ENCODE measurements at regions not wholly inside any gene's neighbourhood (a gene's known extent, or its start where the extent isn't known, plus 50 kb on each side); places are given as distances from the start of the nearest gene placed in this dataset.

GRCh38 chr13:70708775-70709174 lies 600.5 kb upstream of the KLHL1 start:
- Histone ChIP-seq H3K9me2 (replicated peaks; ENCODE audit: low read depth, low read length) (no peaks in the 10 kb centered on the region), H3F3A (ENCODE audit: low read depth) (no peaks in the 10 kb centered on the region), H3K27me3 (ENCODE audit: insufficient read depth, low read length, poor library complexity, severe bottlenecking) (no peaks in the 10 kb centered on the region), H3K79me2 (ENCODE audit: insufficient read depth, low read length) (no peaks in the 10 kb centered on the region), H3K4me3 (ENCODE audit: low read length, poor library complexity, severe bottlenecking) (no peak overlapping the region), H4K20me1 (ENCODE audit: insufficient read depth, low read length, poor library complexity, severe bottlenecking) (no peaks in the 10 kb centered on the region), H3K4me2 (ENCODE audit: low read depth, low read length, poor library complexity, severe bottlenecking) (no peak overlapping the region), H3K9ac (ENCODE audit: low read depth, low read length, poor library complexity, severe bottlenecking) (no peak overlapping the region), H3K4me1 (ENCODE audit: insufficient read depth, low read length, poor library complexity, severe bottlenecking) (peaks cover 5% of the 10 kb centered on the region), H3K36me3 (ENCODE audit: insufficient read depth, low read length) (no peaks in the 10 kb centered on the region), H3K9me3 (ENCODE audit: insufficient read depth, low read depth, low read length) (no peaks in the 10 kb centered on the region), H2AFZ (ENCODE audit: low read length) (0 out of 2 replicates have a peak overlapping the region, but pooled peaks have one; percentile 53)
- no peak for TF ChIP-seq CTCF (conservative IDR thresholded peaks at IDR 0.05; ENCODE audit: low read length)
- no peak for TF ChIP-seq EZH2phosphoT487 (IDR thresholded peaks at IDR 0.05; ENCODE audit: borderline replicate concordance)

GRCh38 chr13:70703755-70704154 lies 595.5 kb upstream of the KLHL1 start:
- no peaks in the 10 kb centered on the region for H3K79me2 ChIP-seq (ENCODE audit: insufficient read depth, low read length)
- no peak overlapping the region for H3K4me3 ChIP-seq (ENCODE audit: low read length, poor library complexity, severe bottlenecking)
- no peaks in the 10 kb centered on the region for H3K36me3 ChIP-seq (ENCODE audit: insufficient read depth, low read length)
- TF ChIP-seq EZH2phosphoT487 (IDR thresholded peaks at IDR 0.05; ENCODE audit: borderline replicate concordance): no peak
- no peak for TF ChIP-seq CTCF (conservative IDR thresholded peaks at IDR 0.05; ENCODE audit: low read length)
- no peak overlapping the region for H3K4me2 ChIP-seq (ENCODE audit: low read depth, low read length, poor library complexity, severe bottlenecking)
- H3K4me1 ChIP-seq (ENCODE audit: insufficient read depth, low read length, poor library complexity, severe bottlenecking): no peaks in the 10 kb centered on the region
- no peaks in the 10 kb centered on the region for H3K9me2 ChIP-seq (replicated peaks; ENCODE audit: low read depth, low read length)
- H3K27me3 ChIP-seq (ENCODE audit: insufficient read depth, low read length, poor library complexity, severe bottlenecking): no peaks in the 10 kb centered on the region
- no peak overlapping the region for H3K9ac ChIP-seq (ENCODE audit: low read depth, low read length, poor library complexity, severe bottlenecking)
- no peaks in the 10 kb centered on the region for H4K20me1 ChIP-seq (ENCODE audit: insufficient read depth, low read length, poor library complexity, severe bottlenecking)
- H3K9me3 ChIP-seq (ENCODE audit: insufficient read depth, low read depth, low read length): no peaks in the 10 kb centered on the region
- no peaks in the 10 kb centered on the region for H3F3A ChIP-seq (ENCODE audit: low read depth)
- H2AFZ ChIP-seq (ENCODE audit: low read length): no peak overlapping the region

GRCh38 chr13:70694996-70695715 lies 586.9 kb upstream of the KLHL1 start:
- Histone ChIP-seq H3K9me3 (ENCODE audit: insufficient read depth, low read depth, low read length) (no peaks in the 10 kb centered on the region), H3F3A (ENCODE audit: low read depth) (no peaks in the 10 kb centered on the region), H3K4me1 (ENCODE audit: insufficient read depth, low read length, poor library complexity, severe bottlenecking) (no peaks in the 10 kb centered on the region), H3K4me2 (ENCODE audit: low read depth, low read length, poor library complexity, severe bottlenecking) (no peak overlapping the region), H2AFZ (ENCODE audit: low read length) (no peak overlapping the region), H4K20me1 (ENCODE audit: insufficient read depth, low read length, poor library complexity, severe bottlenecking) (no peaks in the 10 kb centered on the region), H3K9me2 (replicated peaks; ENCODE audit: low read depth, low read length) (no peaks in the 10 kb centered on the region), H3K9ac (ENCODE audit: low read depth, low read length, poor library complexity, severe bottlenecking) (no peak overlapping the region), H3K36me3 (ENCODE audit: insufficient read depth, low read length) (no peaks in the 10 kb centered on the region), H3K79me2 (ENCODE audit: insufficient read depth, low read length) (no peaks in the 10 kb centered on the region), H3K27me3 (ENCODE audit: insufficient read depth, low read length, poor library complexity, severe bottlenecking) (no peaks in the 10 kb centered on the region), H3K4me3 (ENCODE audit: low read length, poor library complexity, severe bottlenecking) (no peak overlapping the region)
- no peak for TF ChIP-seq EZH2phosphoT487 (IDR thresholded peaks at IDR 0.05; ENCODE audit: borderline replicate concordance)
- TF ChIP-seq CTCF (conservative IDR thresholded peaks at IDR 0.05; ENCODE audit: low read length): no peak

All from Loucy (cell line).